ES-I3 (cell line): ENCODE measurements at regions not wholly inside any gene's neighbourhood (a gene's known extent, or its start where the extent isn't known, plus 50 kb on each side); places are given as distances from the start of the nearest gene placed in this dataset.

Source experiments
- H3K36me3 ChIP-seq: 2 replicates; pipeline ENCODE4 v1.6.1; 2013; ENCODE audit warnings: mild to moderate bottlenecking, low read length, control low read depth, moderate library complexity; ENCODE audit not compliant: insufficient read depth
- H3K4me1 ChIP-seq: 2 replicates; pipeline ENCODE4 v1.6.1; 2013; ENCODE audit warnings: mild to moderate bottlenecking, control low read depth, low read length; ENCODE audit not compliant: insufficient read depth
- H3K9ac ChIP-seq: 2 replicates; pipeline ENCODE4 v1.6.1; 2013; ENCODE audit warnings: low read depth, mild to moderate bottlenecking, low read length, moderate library complexity
- H3K9me3 ChIP-seq: 2 replicates; pipeline ENCODE4 v1.6.1; 2013; ENCODE audit warnings: mild to moderate bottlenecking, low read length, moderate library complexity; ENCODE audit not compliant: control insufficient read depth, insufficient read depth

DNA sequence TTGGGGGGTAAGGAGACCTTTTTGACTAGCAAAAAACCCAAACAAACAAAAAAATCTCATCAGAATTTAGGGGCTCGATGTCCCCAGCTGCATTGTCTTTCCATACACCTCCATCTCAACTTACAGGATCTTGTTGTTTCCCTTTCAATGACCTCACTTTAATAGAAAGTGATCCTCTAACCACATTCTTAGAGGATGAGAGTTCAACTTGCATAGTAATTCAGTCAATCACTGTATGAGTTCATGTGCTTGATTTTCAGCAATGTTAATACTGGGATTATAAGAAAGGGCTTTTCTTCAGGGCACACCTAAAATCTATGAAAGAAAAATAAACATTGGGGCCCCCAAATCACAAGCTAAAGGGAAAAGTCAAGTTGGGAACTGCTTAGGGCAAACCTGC, 1512.0 kb downstream of the SLITRK1 start:
- no peak overlapping the region for H3K9ac ChIP-seq
- H3K36me3 ChIP-seq: no peaks in the 10 kb centered on the region
- H3K9me3 ChIP-seq: no peaks in the 10 kb centered on the region
- H3K4me1 ChIP-seq: no peaks in the 10 kb centered on the region; the same call in 1 of the 2 replicates

DNA sequence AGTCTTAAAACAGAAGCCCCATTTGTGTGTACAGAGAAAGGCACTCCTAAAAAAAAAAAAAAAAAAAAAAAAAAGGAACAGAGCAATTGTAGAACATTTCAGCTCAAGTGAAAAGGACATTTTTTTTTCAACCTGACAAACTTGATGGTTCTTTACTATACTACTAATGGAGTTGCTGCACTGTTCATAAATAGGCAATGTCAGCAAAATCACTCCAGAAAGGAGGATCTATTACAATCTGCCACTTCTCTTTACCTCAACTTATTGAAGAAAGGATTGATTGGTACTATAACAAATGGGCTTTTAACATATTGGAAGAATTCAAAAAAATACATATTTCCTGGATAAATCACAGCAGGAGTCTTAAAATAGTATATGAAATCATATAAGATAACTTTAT, 1517.7 kb downstream of the SLITRK1 start:
- Histone ChIP-seq H3K9me3 (no peaks in the 10 kb centered on the region), H3K4me1 (no peaks in the 10 kb centered on the region), H3K36me3 (no peaks in the 10 kb centered on the region), H3K9ac (no peak overlapping the region)

- no peaks in the 10 kb centered on the region for H3K36me3 ChIP-seq
- no peaks in the 10 kb centered on the region for H3K4me1 ChIP-seq
- H3K9ac ChIP-seq: no peak overlapping the region
- no peaks in the 10 kb centered on the region for H3K9me3 ChIP-seq
These were observed 1524.0 kb downstream of the SLITRK1 start for GRCh38 chr13:82358284-82358683.

DNA sequence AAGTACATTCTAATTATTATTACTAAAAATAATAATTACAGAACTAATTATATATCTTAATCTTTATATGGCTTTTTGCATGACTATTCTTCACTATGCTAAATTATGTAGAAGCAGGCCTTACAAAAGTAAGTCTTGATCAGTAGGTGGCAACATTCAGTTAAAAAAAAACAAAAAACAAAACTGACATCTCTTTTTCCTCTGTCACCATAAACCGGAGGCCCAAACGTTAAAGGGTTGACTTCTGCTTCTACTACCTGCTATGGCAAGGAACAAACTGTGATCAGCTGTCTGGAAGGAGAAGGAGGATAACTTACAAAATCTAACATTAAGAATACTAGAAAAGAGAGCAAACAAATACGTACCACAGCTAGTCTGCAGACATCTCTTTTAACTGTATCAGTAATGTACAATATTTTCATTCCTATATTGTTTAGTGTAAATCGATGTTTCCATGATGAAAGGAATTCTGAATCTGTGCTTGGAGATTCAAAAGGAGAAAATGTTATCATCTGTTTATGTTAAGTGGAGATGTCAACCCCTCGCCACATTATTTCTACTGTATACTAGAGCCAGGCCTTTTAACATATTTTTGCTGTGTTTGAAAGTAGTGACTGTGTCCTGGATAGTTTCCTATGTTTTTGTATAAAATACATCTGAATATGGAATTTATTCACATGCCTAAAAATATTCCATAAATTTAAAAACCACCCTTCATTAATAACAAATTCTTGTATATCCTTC, 1525.4 kb downstream of the SLITRK1 start:
- no peaks in the 10 kb centered on the region for H3K36me3 ChIP-seq
- no peaks in the 10 kb centered on the region for H3K4me1 ChIP-seq
- H3K9ac ChIP-seq: no peak overlapping the region
- H3K9me3 ChIP-seq: no peaks in the 10 kb centered on the region

GRCh38 chr13:82344867-82345266, 1537.4 kb downstream of the SLITRK1 start:
- Histone ChIP-seq H3K9ac (no peak overlapping the region), H3K36me3 (no peaks in the 10 kb centered on the region), H3K9me3 (no peaks in the 10 kb centered on the region), H3K4me1 (no peaks in the 10 kb centered on the region)

DNA sequence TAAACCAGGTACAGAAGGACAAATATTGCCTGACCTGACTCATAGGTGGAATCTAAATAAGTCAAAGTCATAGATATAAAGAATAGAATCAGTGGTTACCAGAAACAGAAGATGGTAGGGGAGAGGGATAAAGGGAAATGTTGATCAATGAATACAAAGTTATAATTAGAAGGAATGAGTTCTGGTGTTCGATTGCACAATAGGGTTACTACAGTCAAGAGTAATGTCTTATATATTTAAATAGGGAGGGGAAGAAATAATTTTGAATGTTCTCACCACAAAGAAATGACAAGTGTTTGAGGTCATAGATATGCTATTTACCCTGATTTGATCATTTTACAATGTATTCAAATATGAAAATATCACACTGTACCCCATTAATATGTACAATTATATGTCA, 1541.2 kb downstream of the SLITRK1 start:
- H3K4me1 ChIP-seq: no peaks in the 10 kb centered on the region

GRCh38 chr13:82330499-82330898, 1551.8 kb downstream of the SLITRK1 start:
- Histone ChIP-seq H3K9me3 (no peaks in the 10 kb centered on the region; the same call in 1 of the 2 replicates), H3K36me3 (no peaks in the 10 kb centered on the region), H3K9ac (no peak overlapping the region), H3K4me1 (no peaks in the 10 kb centered on the region)

More for the DNA sequence above, 1541.2 kb downstream of the SLITRK1 start:
- Histone ChIP-seq H3K36me3 (no peaks in the 10 kb centered on the region), H3K9ac (no peak overlapping the region), H3K9me3 (no peaks in the 10 kb centered on the region)

DNA sequence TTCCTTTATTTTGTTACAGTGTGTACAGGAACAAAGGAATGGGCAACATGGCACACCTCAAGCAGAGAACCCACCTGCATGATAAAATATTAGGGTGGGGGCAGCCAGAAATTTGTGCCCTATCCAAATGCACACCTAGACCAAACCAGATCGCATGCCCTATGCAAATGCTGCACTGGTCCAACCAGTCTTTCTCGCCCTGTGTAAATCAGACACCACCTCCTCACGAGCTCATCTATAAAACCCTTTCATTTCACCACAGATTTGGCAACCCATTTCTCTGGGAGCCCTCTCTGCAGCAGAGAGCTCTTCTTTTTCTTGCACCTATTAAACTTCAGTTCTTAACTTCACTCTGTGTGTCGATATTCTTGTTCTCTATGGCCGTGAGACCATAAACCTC, 1559.2 kb downstream of the SLITRK1 start:
- Histone ChIP-seq H3K9ac (no peak overlapping the region), H3K4me1 (no peaks in the 10 kb centered on the region), H3K9me3 (peaks cover 3% of the 10 kb centered on the region), H3K36me3 (no peaks in the 10 kb centered on the region)

- H3K9me3 ChIP-seq: no peaks in the 10 kb centered on the region
- no peak overlapping the region for H3K9ac ChIP-seq
- no peaks in the 10 kb centered on the region for H3K4me1 ChIP-seq
- H3K36me3 ChIP-seq: no peaks in the 10 kb centered on the region
These were observed 1576.7 kb downstream of the SLITRK1 start for GRCh38 chr13:82305588-82305987.

- H3K36me3 ChIP-seq: no peaks in the 10 kb centered on the region
- H3K9ac ChIP-seq: no peak overlapping the region
- H3K9me3 ChIP-seq: no peaks in the 10 kb centered on the region
- H3K4me1 ChIP-seq: no peaks in the 10 kb centered on the region
These were observed 1584.2 kb downstream of the SLITRK1 start for GRCh38 chr13:82298106-82298505.

- no peaks in the 10 kb centered on the region for H3K4me1 ChIP-seq
- no peaks in the 10 kb centered on the region for H3K36me3 ChIP-seq
- H3K9ac ChIP-seq: no peak overlapping the region
- H3K9me3 ChIP-seq: no peaks in the 10 kb centered on the region
These were observed 1588.0 kb downstream of the SLITRK1 start for GRCh38 chr13:82294226-82294625.

- Histone ChIP-seq H3K36me3 (no peaks in the 10 kb centered on the region), H3K9me3 (no peaks in the 10 kb centered on the region; the same call in 1 of the 2 replicates), H3K9ac (no peak overlapping the region), H3K4me1 (no peaks in the 10 kb centered on the region)
These were observed 1589.9 kb downstream of the SLITRK1 start for GRCh38 chr13:82292334-82292733.

DNA sequence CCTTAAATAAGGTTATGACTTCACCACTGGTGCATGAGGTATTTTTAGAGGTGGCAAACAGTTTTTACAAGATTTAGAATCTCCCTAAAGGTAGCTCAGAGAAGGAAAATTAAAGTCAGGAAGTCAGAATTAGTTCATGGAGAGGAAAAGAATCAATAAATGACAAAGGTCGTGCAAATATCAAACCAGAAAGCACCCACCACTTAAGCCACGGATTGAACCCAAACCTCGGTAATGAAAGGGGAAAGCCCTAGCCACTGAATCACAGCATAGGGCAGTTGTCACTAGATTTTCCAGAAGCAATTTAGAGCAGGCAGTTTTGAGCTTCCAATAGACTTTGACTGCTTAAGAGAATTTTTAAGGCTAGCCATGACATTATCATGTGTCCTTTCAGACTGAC, 1590.4 kb downstream of the SLITRK1 start:
- no peaks in the 10 kb centered on the region for H3K36me3 ChIP-seq
- H3K4me1 ChIP-seq: no peaks in the 10 kb centered on the region
- no peak overlapping the region for H3K9ac ChIP-seq
- no peaks in the 10 kb centered on the region; the same call in 1 of the 2 replicates for H3K9me3 ChIP-seq

GRCh38 chr13:82275644-82276043, 1606.6 kb downstream of the SLITRK1 start:
- H3K36me3 ChIP-seq: no peaks in the 10 kb centered on the region
- H3K9me3 ChIP-seq: no peaks in the 10 kb centered on the region
- H3K4me1 ChIP-seq: no peaks in the 10 kb centered on the region
- H3K9ac ChIP-seq: no peak overlapping the region

DNA sequence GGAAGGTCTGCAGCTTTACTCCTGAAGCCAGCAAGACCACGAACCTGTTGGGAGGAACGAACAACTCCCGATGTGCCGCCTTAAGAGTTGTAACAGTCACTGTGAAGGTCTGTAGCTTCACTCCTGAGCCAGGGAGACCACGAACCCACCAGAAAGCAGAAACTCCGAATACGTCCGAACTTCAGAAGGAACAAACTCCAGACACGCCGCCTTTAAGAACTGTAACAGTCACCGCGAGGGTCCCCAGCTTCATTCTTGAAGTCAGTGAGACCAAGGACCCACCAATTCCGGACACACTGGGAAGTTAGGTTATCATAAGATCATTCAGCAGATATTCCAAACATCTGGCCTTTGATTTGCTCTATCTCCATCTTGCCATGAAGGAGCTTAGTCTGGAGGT, 1623.0 kb downstream of the SLITRK1 start:
- H3K36me3 ChIP-seq: no peaks in the 10 kb centered on the region
- H3K4me1 ChIP-seq: no peaks in the 10 kb centered on the region
- H3K9ac ChIP-seq: no peak overlapping the region
- H3K9me3 ChIP-seq: no peaks in the 10 kb centered on the region
